ENCODE measurements at regions not wholly inside any gene's neighbourhood (a gene's known extent, or its start where the extent isn't known, plus 50 kb on each side); places are given as distances from the start of the nearest gene placed in this dataset.
A peak's percentile ranks its signal among the peaks of the same experiment; 100 is the strongest.

- DNase-seq (ENCODE audit: low read depth) (no peak), FAIRE-seq (no peak)
- Histone ChIP-seq H3K27me3 (ENCODE audit: control insufficient read depth, insufficient read depth, low read length) (no peaks in the 10 kb centered on the region), H3K4me3 (ENCODE audit: low read depth, low read length) (no peak overlapping the region), H3K36me3 (ENCODE audit: control insufficient read depth, insufficient read depth, low read length) (no peaks in the 10 kb centered on the region)
- no peak for TF ChIP-seq CTCF (IDR thresholded peaks at IDR 0.05; ENCODE audit: insufficient read depth, low read length, severe bottlenecking)
Observed at GRCh38 chr13:50711996-50712395, 131.5 kb downstream of the DLEU7 start.

GRCh38 chr13:50712456-50712855, 131.0 kb downstream of the DLEU7 start:
- TF ChIP-seq CTCF (IDR thresholded peaks at IDR 0.05; ENCODE audit: insufficient read depth, low read length, severe bottlenecking), result no peak
- FAIRE-seq (no peak), DNase-seq (ENCODE audit: low read depth) (no peak)
- no peaks in the 10 kb centered on the region for H3K27me3 ChIP-seq (ENCODE audit: control insufficient read depth, insufficient read depth, low read length)
- H3K36me3 ChIP-seq (ENCODE audit: control insufficient read depth, insufficient read depth, low read length), result no peaks in the 10 kb centered on the region
- no peak overlapping the region for H3K4me3 ChIP-seq (ENCODE audit: low read depth, low read length)

- Histone ChIP-seq H3K27me3 (ENCODE audit: control insufficient read depth, insufficient read depth, low read length) (no peaks in the 10 kb centered on the region), H3K36me3 (ENCODE audit: control insufficient read depth, insufficient read depth, low read length) (no peaks in the 10 kb centered on the region), H3K4me3 (ENCODE audit: low read depth, low read length) (no peak overlapping the region)
- no peak for FAIRE-seq
- no peak for TF ChIP-seq CTCF (IDR thresholded peaks at IDR 0.05; ENCODE audit: insufficient read depth, low read length, severe bottlenecking)
- no peak for DNase-seq (ENCODE audit: low read depth)
Observed at GRCh38 chr13:50712881-50713280, 130.6 kb downstream of the DLEU7 start.

- TF ChIP-seq CTCF (IDR thresholded peaks at IDR 0.05; ENCODE audit: insufficient read depth, low read length, severe bottlenecking), result no peak
- FAIRE-seq, result peak; percentile 80
- peak; percentile 69 for DNase-seq (ENCODE audit: low read depth)
- no peak overlapping the region for H3K4me3 ChIP-seq (ENCODE audit: low read depth, low read length)
- no peaks in the 10 kb centered on the region for H3K36me3 ChIP-seq (ENCODE audit: control insufficient read depth, insufficient read depth, low read length)
- no peaks in the 10 kb centered on the region for H3K27me3 ChIP-seq (ENCODE audit: control insufficient read depth, insufficient read depth, low read length)
Observed at GRCh38 chr13:50713523-50714248, 129.8 kb downstream of the DLEU7 start.

- TF ChIP-seq CTCF (IDR thresholded peaks at IDR 0.05; ENCODE audit: insufficient read depth, low read length, severe bottlenecking), result no peak
- Histone ChIP-seq H3K4me3 (ENCODE audit: low read depth, low read length) (no peak overlapping the region), H3K27me3 (ENCODE audit: control insufficient read depth, insufficient read depth, low read length) (no peaks in the 10 kb centered on the region), H3K36me3 (ENCODE audit: control insufficient read depth, insufficient read depth, low read length) (no peaks in the 10 kb centered on the region)
- DNase-seq (ENCODE audit: low read depth) (no peak), FAIRE-seq (no peak)
Observed at GRCh38 chr13:50714891-50715290, 128.6 kb downstream of the DLEU7 start.

Measured in bronchial epithelial cell (primary cell).